ENCODE measurements at regions not wholly inside any gene's neighbourhood (a gene's known extent, or its start where the extent isn't known, plus 50 kb on each side); places are given as distances from the start of the nearest gene placed in this dataset.
"Not testable (repeated sequence)": the region's sequence is repeated elsewhere in the genome, so short reads cannot be mapped to it uniquely, and the experiment has no call there.

DNA sequence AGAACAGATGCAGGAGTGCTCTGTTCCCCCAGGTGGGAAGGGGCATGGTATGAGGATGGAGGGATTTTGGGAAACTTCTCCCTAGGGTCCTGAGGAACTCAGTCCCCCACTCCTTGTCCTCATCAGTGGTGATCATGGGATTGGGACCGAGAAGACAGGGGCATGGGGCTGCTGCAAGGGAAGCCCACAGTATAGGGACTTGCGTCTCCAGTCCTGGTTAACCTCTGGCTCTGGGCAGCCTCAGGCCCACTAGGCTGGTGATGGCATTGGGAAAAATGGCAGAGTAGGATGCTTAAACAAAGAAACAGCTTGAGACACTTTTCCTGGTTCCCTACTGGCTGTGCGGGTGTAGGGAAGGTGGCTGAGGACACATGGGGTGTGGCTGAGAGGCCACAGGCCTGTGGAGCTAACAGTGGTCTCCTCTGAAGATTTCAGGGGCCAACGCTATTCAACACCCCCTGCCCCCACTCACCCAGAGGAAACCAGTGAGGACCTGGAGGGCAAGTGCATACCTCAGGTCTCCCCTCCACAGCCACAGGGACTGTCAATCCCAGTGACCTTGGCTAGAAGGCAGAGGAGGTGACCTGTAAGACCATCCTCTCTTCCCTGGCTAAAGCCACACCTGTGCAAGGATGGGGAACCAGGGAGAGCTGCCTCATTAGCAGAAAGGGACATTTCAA is 261.3 kb downstream of the CCSER2 start:
- ChIA-PET CTCF (no interaction called here), POLR2A (no interaction called here)
- no peak for DNase-seq (ENCODE audit: extremely low spot score)
- TF ChIP-seq, protein P1, sequence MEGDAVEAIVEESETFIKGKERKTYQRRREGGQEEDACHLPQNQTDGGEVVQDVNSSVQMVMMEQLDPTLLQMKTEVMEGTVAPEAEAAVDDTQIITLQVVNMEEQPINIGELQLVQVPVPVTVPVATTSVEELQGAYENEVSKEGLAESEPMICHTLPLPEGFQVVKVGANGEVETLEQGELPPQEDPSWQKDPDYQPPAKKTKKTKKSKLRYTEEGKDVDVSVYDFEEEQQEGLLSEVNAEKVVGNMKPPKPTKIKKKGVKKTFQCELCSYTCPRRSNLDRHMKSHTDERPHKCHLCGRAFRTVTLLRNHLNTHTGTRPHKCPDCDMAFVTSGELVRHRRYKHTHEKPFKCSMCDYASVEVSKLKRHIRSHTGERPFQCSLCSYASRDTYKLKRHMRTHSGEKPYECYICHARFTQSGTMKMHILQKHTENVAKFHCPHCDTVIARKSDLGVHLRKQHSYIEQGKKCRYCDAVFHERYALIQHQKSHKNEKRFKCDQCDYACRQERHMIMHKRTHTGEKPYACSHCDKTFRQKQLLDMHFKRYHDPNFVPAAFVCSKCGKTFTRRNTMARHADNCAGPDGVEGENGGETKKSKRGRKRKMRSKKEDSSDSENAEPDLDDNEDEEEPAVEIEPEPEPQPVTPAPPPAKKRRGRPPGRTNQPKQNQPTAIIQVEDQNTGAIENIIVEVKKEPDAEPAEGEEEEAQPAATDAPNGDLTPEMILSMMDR (IDR thresholded peaks at IDR 0.05; ENCODE audit: control extremely low read depth, extremely low read depth, low read depth, missing control alignments) = no peak

GRCh38 chr10:84590327-84591193 is 262.2 kb downstream of the CCSER2 start:
- TF ChIP-seq, protein P1 (IDR thresholded peaks at IDR 0.05; ENCODE audit: control extremely low read depth, extremely low read depth, low read depth, missing control alignments) = no peak
- no peak for DNase-seq (ENCODE audit: extremely low spot score)
- ChIA-PET POLR2A (no interaction called here), CTCF (no interaction called here)

DNA sequence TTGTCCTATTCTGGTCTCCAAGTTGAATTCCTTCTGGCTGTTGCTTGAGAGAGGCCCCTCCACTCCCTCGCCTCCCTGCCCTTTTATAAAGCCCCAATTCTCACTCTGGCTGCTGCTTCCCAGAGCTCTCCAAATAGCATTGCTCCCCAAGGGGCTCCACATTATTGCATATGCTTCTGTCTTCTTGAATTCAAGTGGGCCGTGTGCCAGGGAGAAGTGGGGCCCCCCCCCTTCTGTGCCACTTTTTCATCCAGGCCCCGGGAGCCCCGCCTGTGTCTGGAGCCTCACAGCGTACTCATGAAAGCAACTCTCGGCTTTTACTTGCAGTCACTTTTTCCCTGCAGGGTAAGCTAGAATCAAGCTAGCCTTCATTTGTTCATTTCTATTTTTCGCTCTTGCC is 265.1 kb downstream of the CCSER2 start:
- CTCF ChIA-PET = interaction anchor here (0.6 to 1.5 kb wide), 4 partner anchors 10 to 17 kb away, joined by 3 to 4 read pairs (median 3); no protein-coding TSS in a partner anchor
- TF ChIP-seq, protein P1 (IDR thresholded peaks at IDR 0.05; ENCODE audit: control extremely low read depth, extremely low read depth, low read depth, missing control alignments) = no peak
- POLR2A ChIA-PET = no interaction called here
- no peak for DNase-seq (ENCODE audit: extremely low spot score)

GRCh38 chr10:84596585-84596984 is 268.2 kb downstream of the CCSER2 start:
- POLR2A ChIA-PET = no interaction called here
- TF ChIP-seq, protein P1 (IDR thresholded peaks at IDR 0.05; ENCODE audit: control extremely low read depth, extremely low read depth, low read depth, missing control alignments) = no peak
- CTCF ChIA-PET = interaction anchor here (1.2 to 1.5 kb wide), 3 partner anchors 9 to 56 kb away, joined by 4 to 5 read pairs (median 4); no protein-coding TSS in a partner anchor
- no peak for DNase-seq (ENCODE audit: extremely low spot score)

DNA sequence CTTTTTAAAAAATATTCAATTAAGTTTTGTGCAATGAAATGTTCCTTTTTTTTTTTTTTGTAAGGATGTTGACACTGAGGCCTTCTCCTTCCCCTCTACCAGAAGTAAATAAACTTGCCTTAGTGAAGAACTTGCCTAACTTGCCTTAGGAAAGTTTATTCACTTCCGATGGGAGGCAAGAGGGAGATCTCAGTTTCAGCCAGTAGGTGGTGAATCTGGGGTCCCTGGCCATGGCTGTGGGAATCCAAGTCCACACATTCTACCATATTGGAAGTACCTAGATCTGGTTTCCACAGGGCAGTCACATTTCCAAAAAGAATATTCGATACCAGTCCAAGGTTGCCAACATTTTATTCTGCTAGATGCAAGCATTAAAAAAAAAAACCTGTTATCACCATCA is 270.9 kb downstream of the CCSER2 start:
- ChIA-PET POLR2A (no interaction called here), CTCF (no interaction called here)
- TF ChIP-seq, protein P1 (IDR thresholded peaks at IDR 0.05; ENCODE audit: control extremely low read depth, extremely low read depth, low read depth, missing control alignments) = no peak
- no peak for DNase-seq (ENCODE audit: extremely low spot score)

- no peak for DNase-seq (ENCODE audit: extremely low spot score)
- CTCF ChIA-PET = no interaction called here
- TF ChIP-seq, protein P1 (IDR thresholded peaks at IDR 0.05; ENCODE audit: control extremely low read depth, extremely low read depth, low read depth, missing control alignments) = no peak
- POLR2A ChIA-PET = no interaction called here
Measured at GRCh38 chr10:84600947-84601346, 272.6 kb downstream of the CCSER2 start.

- DNase-seq (ENCODE audit: extremely low spot score); POLR2A ChIA-PET; CTCF ChIA-PET: not testable (repeated sequence)
Measured at GRCh38 chr10:84602543-84602942, 274.2 kb downstream of the CCSER2 start.

All from GM10248 (cell line).